ENCODE measurements at regions not wholly inside any gene's neighbourhood (a gene's known extent, or its start where the extent isn't known, plus 50 kb on each side); places are given as distances from the start of the nearest gene placed in this dataset.

DNA sequence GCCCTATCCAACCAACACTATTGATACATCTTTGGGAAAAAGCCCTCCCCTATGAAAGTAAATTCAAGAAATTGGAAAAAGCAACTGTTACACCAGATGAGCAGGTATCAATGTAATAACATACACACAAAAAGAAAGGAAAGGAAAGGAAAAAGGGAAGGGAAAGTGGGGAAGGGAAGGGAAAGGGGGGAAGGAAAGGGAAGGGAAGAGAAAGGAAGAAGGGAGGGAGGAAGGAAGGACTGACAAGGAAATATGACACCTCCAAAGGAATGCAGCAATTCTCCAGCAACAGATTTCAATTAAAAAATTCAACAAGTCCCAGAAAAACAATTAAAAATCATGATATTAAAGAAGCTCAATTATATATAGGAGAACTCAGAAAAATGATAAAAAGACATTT is 176.9 kb upstream of the OPRM1 start:
- H3K4me3 ChIP-seq (ENCODE audit: control insufficient read depth, low read depth, low read length): no peak overlapping the region
- no peak for DNase-seq (ENCODE audit: low read depth)
- TF ChIP-seq, protein P1, sequence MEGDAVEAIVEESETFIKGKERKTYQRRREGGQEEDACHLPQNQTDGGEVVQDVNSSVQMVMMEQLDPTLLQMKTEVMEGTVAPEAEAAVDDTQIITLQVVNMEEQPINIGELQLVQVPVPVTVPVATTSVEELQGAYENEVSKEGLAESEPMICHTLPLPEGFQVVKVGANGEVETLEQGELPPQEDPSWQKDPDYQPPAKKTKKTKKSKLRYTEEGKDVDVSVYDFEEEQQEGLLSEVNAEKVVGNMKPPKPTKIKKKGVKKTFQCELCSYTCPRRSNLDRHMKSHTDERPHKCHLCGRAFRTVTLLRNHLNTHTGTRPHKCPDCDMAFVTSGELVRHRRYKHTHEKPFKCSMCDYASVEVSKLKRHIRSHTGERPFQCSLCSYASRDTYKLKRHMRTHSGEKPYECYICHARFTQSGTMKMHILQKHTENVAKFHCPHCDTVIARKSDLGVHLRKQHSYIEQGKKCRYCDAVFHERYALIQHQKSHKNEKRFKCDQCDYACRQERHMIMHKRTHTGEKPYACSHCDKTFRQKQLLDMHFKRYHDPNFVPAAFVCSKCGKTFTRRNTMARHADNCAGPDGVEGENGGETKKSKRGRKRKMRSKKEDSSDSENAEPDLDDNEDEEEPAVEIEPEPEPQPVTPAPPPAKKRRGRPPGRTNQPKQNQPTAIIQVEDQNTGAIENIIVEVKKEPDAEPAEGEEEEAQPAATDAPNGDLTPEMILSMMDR (IDR thresholded peaks at IDR 0.05; ENCODE audit: control insufficient read depth, insufficient read depth, low read depth, low read length, missing control alignments): no peak

DNA sequence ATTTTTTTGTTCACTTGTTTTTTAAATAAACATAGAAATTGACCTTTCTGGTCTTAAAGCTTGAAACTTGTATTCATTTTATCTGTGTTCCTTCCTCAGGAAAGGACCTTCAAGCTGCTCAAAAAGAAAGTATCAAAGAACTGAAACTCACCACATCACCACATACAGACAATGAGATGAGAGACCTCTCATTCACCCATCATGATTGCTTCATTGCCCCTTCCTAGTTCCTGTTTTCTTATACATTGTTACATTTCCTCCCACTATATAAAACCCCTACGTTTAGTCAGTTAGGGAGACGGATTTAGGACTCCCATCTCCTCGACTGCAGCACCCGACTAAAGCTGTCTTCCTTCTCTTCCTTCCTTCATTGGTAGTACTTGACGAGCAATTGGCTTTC is 180.5 kb upstream of the OPRM1 start:
- DNase-seq (ENCODE audit: low read depth): no peak
- TF ChIP-seq, protein P1 (IDR thresholded peaks at IDR 0.05; ENCODE audit: control insufficient read depth, insufficient read depth, low read depth, low read length, missing control alignments): no peak
- no peak overlapping the region for H3K4me3 ChIP-seq (ENCODE audit: control insufficient read depth, low read depth, low read length)

DNA sequence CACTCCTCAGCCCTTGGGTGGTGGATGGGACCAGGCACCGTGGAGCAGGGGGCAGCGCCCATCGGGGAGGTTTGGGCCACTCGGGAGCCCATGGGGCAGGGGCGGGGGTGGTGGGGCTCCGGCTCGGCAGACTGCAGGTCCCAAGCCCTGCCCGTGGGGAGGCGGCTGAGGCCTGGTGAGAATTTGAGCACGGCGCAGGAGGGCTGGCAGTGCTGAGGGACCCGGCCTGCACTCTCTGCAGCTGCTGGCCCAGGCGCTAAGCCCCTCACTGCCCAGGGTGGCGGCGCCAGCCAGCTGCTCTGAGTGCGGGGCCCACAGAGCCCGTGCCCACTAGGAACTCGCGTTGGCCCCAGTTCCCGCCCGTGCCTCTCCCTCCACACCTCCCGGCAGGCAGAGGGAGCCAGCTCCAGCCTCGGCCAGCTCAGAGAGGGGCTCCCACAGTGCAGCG is 182.1 kb upstream of the OPRM1 start:
- TF ChIP-seq, protein P1 (IDR thresholded peaks at IDR 0.05; ENCODE audit: control insufficient read depth, insufficient read depth, low read depth, low read length, missing control alignments): no peak
- DNase-seq (ENCODE audit: low read depth): no peak
- H3K4me3 ChIP-seq (ENCODE audit: control insufficient read depth, low read depth, low read length): no peak overlapping the region

DNA sequence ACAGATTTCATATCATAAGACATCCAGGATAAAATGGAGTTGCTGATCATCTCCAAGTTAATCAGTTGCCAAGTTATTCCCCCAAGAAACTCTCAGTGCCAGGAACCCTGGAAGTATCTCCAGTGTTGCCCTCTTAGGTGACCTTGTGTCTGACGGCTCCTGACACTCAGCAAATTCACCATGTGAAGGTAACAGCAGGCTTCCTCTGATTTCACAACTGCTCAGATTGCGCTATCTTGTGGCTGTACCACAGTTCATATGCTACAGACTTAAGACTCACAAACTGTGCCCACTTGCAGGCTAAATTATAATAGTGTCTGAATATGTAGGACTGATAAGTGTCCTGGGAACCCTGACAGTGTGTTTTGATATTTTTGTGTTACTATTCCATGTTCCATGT is 186.6 kb upstream of the OPRM1 start:
- H3K4me3 ChIP-seq (ENCODE audit: control insufficient read depth, low read depth, low read length): no peak overlapping the region
- TF ChIP-seq, protein P1 (IDR thresholded peaks at IDR 0.05; ENCODE audit: control insufficient read depth, insufficient read depth, low read depth, low read length, missing control alignments): no peak

DNA sequence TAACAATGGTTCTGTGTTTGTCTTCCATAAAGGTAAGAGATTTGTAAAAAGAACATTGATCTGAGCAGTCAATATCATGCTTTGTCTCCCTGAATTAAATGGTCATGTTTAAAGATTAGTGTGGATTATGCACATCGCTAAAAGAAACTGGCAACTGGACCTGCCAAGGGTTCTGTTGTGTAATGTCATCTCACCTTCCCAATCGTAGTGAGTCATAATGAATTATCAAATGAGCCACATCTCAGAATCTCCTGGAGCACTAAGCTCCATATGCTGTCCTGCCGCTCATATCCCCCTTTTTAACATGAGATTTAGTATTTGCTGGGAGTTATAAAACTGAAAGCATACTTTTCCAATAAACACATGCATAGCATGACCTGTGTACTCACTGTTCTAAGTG is 187.0 kb upstream of the OPRM1 start:
- DNase-seq (ENCODE audit: low read depth): no peak
- no peak overlapping the region for H3K4me3 ChIP-seq (ENCODE audit: control insufficient read depth, low read depth, low read length)
- TF ChIP-seq, protein P1 (IDR thresholded peaks at IDR 0.05; ENCODE audit: control insufficient read depth, insufficient read depth, low read depth, low read length, missing control alignments): no peak

More for the DNA sequence above, 186.6 kb upstream of the OPRM1 start:
- DNase-seq (ENCODE audit: low read depth): no peak

DNA sequence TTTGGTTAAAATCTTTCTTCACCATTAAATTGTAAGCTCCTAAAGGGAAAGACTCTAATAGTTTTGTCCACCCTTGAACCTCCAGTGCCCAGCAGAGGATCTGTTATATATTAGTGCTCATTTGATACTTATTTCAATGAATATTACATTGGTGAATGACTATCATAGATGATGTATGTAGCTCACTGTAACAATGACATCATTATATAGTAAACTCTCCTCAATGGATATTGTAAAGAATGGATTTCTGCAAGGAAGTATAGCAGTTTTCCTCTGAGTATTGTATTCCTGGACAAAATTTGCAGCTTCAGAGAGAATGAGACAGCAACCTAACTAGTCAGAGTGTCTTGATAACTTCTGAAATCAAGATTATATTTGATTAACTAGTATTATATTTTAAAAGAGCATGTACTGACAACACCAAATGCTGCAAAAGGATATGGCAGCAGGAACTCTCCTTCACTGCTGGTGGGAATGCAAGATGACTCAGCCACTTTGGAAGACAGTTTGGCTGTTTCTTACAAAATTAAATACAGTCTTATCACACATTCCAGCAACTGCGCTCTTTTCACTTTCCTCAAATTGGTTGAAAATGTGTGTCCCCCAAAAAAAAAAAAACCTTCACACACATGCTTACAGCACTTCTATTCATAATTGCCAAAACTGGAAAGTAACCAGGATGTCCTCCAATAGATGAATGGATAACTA is 189.8 kb upstream of the OPRM1 start:
- TF ChIP-seq, protein P1 (IDR thresholded peaks at IDR 0.05; ENCODE audit: control insufficient read depth, insufficient read depth, low read depth, low read length, missing control alignments): no peak
- H3K4me3 ChIP-seq (ENCODE audit: control insufficient read depth, low read depth, low read length): no peak overlapping the region
- no peak for DNase-seq (ENCODE audit: low read depth)
